ENCODE measurements at regions not wholly inside any gene's neighbourhood (a gene's known extent, or its start where the extent isn't known, plus 50 kb on each side); places are given as distances from the start of the nearest gene placed in this dataset.

GRCh38 chr9:29174136-29174535 is 1600.9 kb upstream of the C9orf72 start:
- no peak overlapping the region for H3K4ac ChIP-seq (ENCODE audit: low read depth, low read length)
- H2BK20ac ChIP-seq (ENCODE audit: low read depth, low read length, poor library complexity, severe bottlenecking), result no peak overlapping the region
- no peak overlapping the region for H2AFZ ChIP-seq (ENCODE audit: low read length)
- H2BK120ac ChIP-seq (ENCODE audit: low read depth, low read length, poor library complexity, severe bottlenecking), result no peak overlapping the region
- H3K4me1 ChIP-seq (ENCODE audit: insufficient read depth, low read length), result no peaks in the 10 kb centered on the region
- no peak overlapping the region for H4K5ac ChIP-seq (ENCODE audit: insufficient read length, low read depth, low read length)
- H3K14ac ChIP-seq (ENCODE audit: insufficient read depth, low read length), result no peak overlapping the region
- H3K4me1 Mint-ChIP-seq, result no peaks in the 10 kb centered on the region
- no peaks in the 10 kb centered on the region for H4K20me1 ChIP-seq (ENCODE audit: control insufficient read depth, insufficient read depth, insufficient read length)
- no peak overlapping the region for H3K9ac ChIP-seq (ENCODE audit: extremely low read depth, insufficient read length, low read length)
- no peaks in the 10 kb centered on the region for H3K79me1 ChIP-seq (ENCODE audit: insufficient read depth, low read depth, low read length, poor library complexity, severe bottlenecking)
- H2AK5ac ChIP-seq (ENCODE audit: insufficient read length, low read length), result no peak overlapping the region
- no peak overlapping the region for H2BK12ac ChIP-seq (ENCODE audit: insufficient read length, low read depth, low read length)
- no peaks in the 10 kb centered on the region for H3K9me3 Mint-ChIP-seq
- no peak overlapping the region for H3K23ac ChIP-seq (ENCODE audit: insufficient read length, low read depth, low read length)
- no peak overlapping the region for H3K56ac ChIP-seq (ENCODE audit: insufficient read length, low read depth, low read length)
- no peaks in the 10 kb centered on the region for H3K27me3 ChIP-seq (ENCODE audit: insufficient read depth, low read length)
- H3K18ac ChIP-seq (ENCODE audit: insufficient read length, low read depth, low read length), result no peak overlapping the region
- H4K91ac ChIP-seq (ENCODE audit: insufficient read length, low read depth, low read length), result no peak overlapping the region
- no peaks in the 10 kb centered on the region for H3K9me3 ChIP-seq (ENCODE audit: control insufficient read depth, low read depth, low read length)
- no peak overlapping the region for H3K27ac Mint-ChIP-seq
- no peak overlapping the region for H2BK5ac ChIP-seq (ENCODE audit: insufficient read length, low read length)
- H3K36me3 Mint-ChIP-seq (ENCODE audit: insufficient read depth in 1 of 3, low read depth in 3 of 3), result no peaks in the 10 kb centered on the region
- no peak overlapping the region for H3K4me2 ChIP-seq (ENCODE audit: insufficient read depth, insufficient read length, low read length)
- H2BK15ac ChIP-seq (ENCODE audit: low read depth, low read length), result no peak overlapping the region
- H3K4me3 Mint-ChIP-seq, result no peak overlapping the region
- H3T11ph ChIP-seq (ENCODE audit: low read length), result no peak overlapping the region
- no CpG with 5 or more reads among the region's 3 CpGs for WGBS (ENCODE audit: extremely low coverage, insufficient read length, low lambda C conversion rate)
- H3K27me3 Mint-ChIP-seq (ENCODE audit: low read depth), result no peaks in the 10 kb centered on the region
- no peaks in the 10 kb centered on the region for H3K79me2 ChIP-seq (ENCODE audit: insufficient read depth, low read length)
- no peaks in the 10 kb centered on the region for H3K23me2 ChIP-seq (ENCODE audit: insufficient read length, low read depth, low read length, poor library complexity, severe bottlenecking)
- no peak overlapping the region for H3K27ac ChIP-seq (ENCODE audit: insufficient read length, low read depth, low read length)
- TF ChIP-seq CTCF (conservative IDR thresholded peaks at IDR 0.05), result no peak
- no peak for DNase-seq
- no peak overlapping the region for H4K8ac ChIP-seq (replicated peaks; ENCODE audit: insufficient read length, low read depth, low read length)

All from H9 (cell line).